CD4-positive, alpha-beta memory T cell (primary cell): ENCODE measurements at regions not wholly inside any gene's neighbourhood (a gene's known extent, or its start where the extent isn't known, plus 50 kb on each side); places are given as distances from the start of the nearest gene placed in this dataset.

ENCODE experiments used
- CTCF ChIA-PET: fragments of 350-600 bp; sonication (Branson Sonifier 250); formaldehyde crosslinking; loops from one replicate; lab custom pipeline; 2021; ENCODE audit warnings: inconsistent platforms; ENCODE audit not compliant: partially characterized antibody; lab: Charles Lee
- POLR2A ChIA-PET: fragments of 350-600 bp; sonication (Branson Sonifier 250); formaldehyde crosslinking; loops from one replicate; lab custom pipeline; 2021; ENCODE audit not compliant: partially characterized antibody; lab: Charles Lee
- DNase-seq, 5 donors: peaks; one replicate each; pipeline versions ENCODE4 v3.0.0 to v3.0.0-alpha.2; 2020 to 2022; ENCODE audit warnings: mixed read lengths in 1 of 5
- H3K27ac ChIP-seq: one replicate; pipeline ENCODE4 v1.7.0; 2013; ENCODE audit warnings: low read depth, low read length
- H3K27me3 ChIP-seq: 2 replicates; pipeline ENCODE4 v1.7.0; 2013; ENCODE audit warnings: mild to moderate bottlenecking, low read length, moderate library complexity; ENCODE audit not compliant: insufficient read depth
- H3K36me3 ChIP-seq: 2 replicates; pipeline ENCODE4 v1.7.0; 2013; ENCODE audit warnings: mild to moderate bottlenecking, low read length, moderate library complexity; ENCODE audit not compliant: insufficient read depth
- H3K4me1 ChIP-seq: 2 replicates; pipeline ENCODE4 v1.7.0; 2013; ENCODE audit warnings: mild to moderate bottlenecking, low read length, moderate library complexity; ENCODE audit not compliant: insufficient read depth
- H3K4me3 ChIP-seq, 2 donors: one replicate each; pipeline ENCODE4 v1.7.0; 2013; ENCODE audit warnings: low read length in 2 of 2, mild to moderate bottlenecking in 1 of 2
- H3K9me3 ChIP-seq, 2 donors: one replicate each; pipeline ENCODE4 v1.7.0; 2013; ENCODE audit warnings: low read length in 2 of 2, control low read depth in 1 of 2; ENCODE audit not compliant: control insufficient read depth in 1 of 2
- H3K27ac Mint-ChIP-seq, 7 donors: one replicate each; pipeline ENCODE4 v1.8.0; 2020 to 2021; ENCODE audit warnings: mixed read lengths in 7 of 7, mild to moderate bottlenecking in 6 of 7, inconsistent platforms in 3 of 7, moderate library complexity in 3 of 7
- H3K27me3 Mint-ChIP-seq, 2 donors: one replicate each; pipeline ENCODE4 v1.8.0; 2020 to 2021; ENCODE audit warnings: mixed read lengths in 2 of 2
- H3K36me3 Mint-ChIP-seq, 2 donors: one replicate each; pipeline ENCODE4 v1.8.0; 2020 to 2021; ENCODE audit warnings: mixed read lengths in 2 of 2, inconsistent platforms in 1 of 2, mild to moderate bottlenecking in 1 of 2
- H3K4me1 Mint-ChIP-seq, 4 donors: one replicate each; pipeline ENCODE4 v1.8.0; 2020 to 2021; ENCODE audit warnings: mixed read lengths in 4 of 4, mild to moderate bottlenecking in 1 of 4
- H3K4me3 Mint-ChIP-seq, 8 donors: one replicate each; pipeline ENCODE4 v1.8.0; 2020 to 2021; ENCODE audit warnings: mixed read lengths in 8 of 8, mild to moderate bottlenecking in 7 of 8, moderate library complexity in 6 of 8, inconsistent platforms in 3 of 8
- H3K9me3 Mint-ChIP-seq, 8 donors: one replicate each; pipeline ENCODE4 v1.8.0; 2020 to 2021; ENCODE audit warnings: mixed read lengths in 8 of 8, mild to moderate bottlenecking in 5 of 8, inconsistent platforms in 3 of 8, moderate library complexity in 1 of 8
- intact Hi-C: fragments of 100-400 bp; cut with micrococcal nuclease; formaldehyde crosslinking; loops from one replicate; pipeline ENCODE4 v1.15.1; 2023

GRCh38 chr4:177759729-177760128, 317.5 kb upstream of the AGA start:
- peak overlapping the region in 1 of 7 donors; percentile 38 for H3K27ac Mint-ChIP-seq
- no peaks in the 10 kb centered on the region for H3K36me3 ChIP-seq
- H3K4me3 ChIP-seq, result no peak overlapping the region
- H3K9me3 ChIP-seq, result no peaks in the 10 kb centered on the region
- H3K4me1 ChIP-seq, result no peaks in the 10 kb centered on the region
- ChIA-PET CTCF (no interaction called here), POLR2A (no interaction called here)
- H3K4me3 Mint-ChIP-seq, result no peak overlapping the region
- no peaks in the 10 kb centered on the region for H3K27me3 ChIP-seq
- H3K36me3 Mint-ChIP-seq, result no peaks in the 10 kb centered on the region
- H3K9me3 Mint-ChIP-seq, result no peaks in the 10 kb centered on the region
- H3K27ac ChIP-seq, result no peak overlapping the region
- no peak for DNase-seq
- intact Hi-C loops, result no loop called here
- no peaks in the 10 kb centered on the region for H3K4me1 Mint-ChIP-seq
- no peaks in the 10 kb centered on the region for H3K27me3 Mint-ChIP-seq

DNA sequence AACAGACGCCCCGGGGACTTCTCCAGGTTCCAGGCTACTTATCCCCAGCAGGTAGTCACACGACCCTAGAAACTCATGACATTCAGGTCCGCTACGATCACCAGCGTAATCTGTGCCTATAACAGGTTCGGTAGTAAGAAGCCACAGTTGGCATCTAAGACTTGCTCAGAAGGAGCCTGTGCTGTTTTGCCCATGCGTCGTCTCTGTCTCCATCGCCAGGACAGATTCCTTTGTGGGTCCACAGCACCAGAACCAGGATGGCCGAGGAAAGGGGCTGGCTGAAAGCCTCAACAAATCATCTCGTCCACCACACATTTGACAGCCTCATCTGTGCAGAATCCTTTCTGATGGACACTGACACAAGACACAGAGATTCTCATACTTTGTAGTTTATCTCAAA, 319.5 kb upstream of the AGA start:
- Mint-ChIP-seq H3K4me3 (no peak overlapping the region), H3K27ac (no peak overlapping the region), H3K9me3 (no peaks in the 10 kb centered on the region), H3K27me3 (no peaks in the 10 kb centered on the region), H3K36me3 (no peaks in the 10 kb centered on the region), H3K4me1 (no peaks in the 10 kb centered on the region)
- Histone ChIP-seq H3K9me3 (no peaks in the 10 kb centered on the region), H3K27me3 (no peaks in the 10 kb centered on the region), H3K4me1 (no peaks in the 10 kb centered on the region), H3K27ac (no peak overlapping the region), H3K36me3 (no peaks in the 10 kb centered on the region), H3K4me3 (no peak overlapping the region)
- ChIA-PET POLR2A (no interaction called here), CTCF (no interaction called here)
- intact Hi-C loops, result no loop called here
- no peak for DNase-seq

GRCh38 chr4:177769155-177769554, 326.9 kb upstream of the AGA start:
- CTCF ChIA-PET, result no interaction called here
- intact Hi-C loops, result no loop called here

DNA sequence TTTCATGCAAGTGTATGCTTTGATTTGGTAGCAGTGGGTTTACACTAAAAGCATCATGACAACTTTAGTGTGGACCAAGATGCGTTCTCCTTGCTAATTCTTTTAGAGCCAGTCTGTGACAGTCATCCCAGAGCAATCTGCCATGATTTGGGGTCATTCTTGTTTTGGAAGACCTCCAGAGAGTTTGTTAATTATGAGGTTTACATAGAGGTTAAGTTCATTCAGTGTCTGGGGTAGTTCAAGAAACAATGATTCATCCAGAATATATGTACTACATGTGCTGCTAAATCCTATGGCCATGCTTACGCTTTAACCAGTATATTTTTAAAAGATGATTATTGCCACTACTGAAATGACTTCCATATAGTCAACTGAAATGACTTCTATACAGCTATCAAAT, 328.5 kb upstream of the AGA start:
- H3K27ac ChIP-seq, result no peak overlapping the region
- ChIA-PET POLR2A (no interaction called here), CTCF (no interaction called here)
- no peaks in the 10 kb centered on the region for H3K36me3 Mint-ChIP-seq
- H3K9me3 Mint-ChIP-seq, result peaks cover 0 to 2% (median 0%) of the 10 kb centered on the region in 8 donors
- H3K4me3 ChIP-seq, result no peak overlapping the region
- intact Hi-C loops, result no loop called here
- no peak overlapping the region for H3K4me3 Mint-ChIP-seq
- H3K4me1 Mint-ChIP-seq, result no peaks in the 10 kb centered on the region
- H3K27me3 ChIP-seq, result no peaks in the 10 kb centered on the region
- H3K9me3 ChIP-seq, result no peaks in the 10 kb centered on the region
- no peaks in the 10 kb centered on the region for H3K4me1 ChIP-seq
- H3K27me3 Mint-ChIP-seq, result peaks cover 0 to 2% of the 10 kb centered on the region in 2 donors
- no peak for DNase-seq
- no peaks in the 10 kb centered on the region for H3K36me3 ChIP-seq
- H3K27ac Mint-ChIP-seq, result no peak overlapping the region

More at GRCh38 chr4:177769155-177769554, 326.9 kb upstream of the AGA start:
- Mint-ChIP-seq H3K4me3 (no peak overlapping the region), H3K27me3 (peaks cover 0 to 2% of the 10 kb centered on the region in 2 donors), H3K27ac (no peak overlapping the region), H3K4me1 (no peaks in the 10 kb centered on the region), H3K36me3 (no peaks in the 10 kb centered on the region), H3K9me3 (peaks cover 0 to 2% (median 0%) of the 10 kb centered on the region in 8 donors)
- H3K4me1 ChIP-seq, result no peaks in the 10 kb centered on the region
- no peaks in the 10 kb centered on the region for H3K27me3 ChIP-seq
- no peak overlapping the region for H3K4me3 ChIP-seq
- H3K27ac ChIP-seq, result no peak overlapping the region
- DNase-seq, result no peak
- H3K9me3 ChIP-seq, result no peaks in the 10 kb centered on the region
- POLR2A ChIA-PET, result no interaction called here
- no peaks in the 10 kb centered on the region for H3K36me3 ChIP-seq

- H3K27me3 Mint-ChIP-seq, result peaks cover 0 to 2% of the 10 kb centered on the region in 2 donors
Measured at GRCh38 chr4:177771645-177772044, 329.4 kb upstream of the AGA start.

GRCh38 chr4:177778623-177779022, 336.4 kb upstream of the AGA start:
- POLR2A ChIA-PET, result no interaction called here
- H3K36me3 Mint-ChIP-seq, result no peaks in the 10 kb centered on the region
- H3K4me1 Mint-ChIP-seq, result no peaks in the 10 kb centered on the region

More at GRCh38 chr4:177771645-177772044, 329.4 kb upstream of the AGA start:
- H3K9me3 ChIP-seq, result no peaks in the 10 kb centered on the region
- no peak for DNase-seq
- no peaks in the 10 kb centered on the region for H3K4me1 Mint-ChIP-seq
- H3K27ac ChIP-seq, result no peak overlapping the region
- H3K36me3 Mint-ChIP-seq, result no peaks in the 10 kb centered on the region
- intact Hi-C loops, result no loop called here
- no peaks in the 10 kb centered on the region for H3K4me1 ChIP-seq
- CTCF ChIA-PET, result no interaction called here
- H3K4me3 Mint-ChIP-seq, result no peak overlapping the region
- peaks cover 0 to 2% (median 0%) of the 10 kb centered on the region in 8 donors for H3K9me3 Mint-ChIP-seq
- POLR2A ChIA-PET, result no interaction called here
- H3K36me3 ChIP-seq, result no peaks in the 10 kb centered on the region
- H3K4me3 ChIP-seq, result no peak overlapping the region
- H3K27ac Mint-ChIP-seq, result no peak overlapping the region
- H3K27me3 ChIP-seq, result no peaks in the 10 kb centered on the region

DNA sequence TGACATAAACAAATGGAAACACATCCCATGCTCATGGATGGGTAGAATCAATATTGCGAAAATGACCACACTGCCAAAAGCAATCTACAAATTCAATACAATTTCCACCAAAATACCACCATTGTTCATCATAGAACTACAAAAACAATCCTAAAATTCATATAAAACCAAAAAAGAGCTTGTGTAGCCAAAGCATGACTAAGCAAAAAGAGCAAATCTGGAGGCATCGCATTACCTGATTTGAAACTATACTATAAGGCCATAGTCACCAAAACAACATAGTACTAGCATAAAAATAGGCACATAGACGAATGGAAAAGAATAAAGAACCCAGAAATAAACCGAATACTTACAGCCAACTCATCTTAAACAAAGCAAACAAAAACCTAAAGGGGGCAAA, 342.8 kb upstream of the AGA start:
- Mint-ChIP-seq H3K4me1 (no peaks in the 10 kb centered on the region), H3K27ac (no peak overlapping the region), H3K9me3 (peaks cover 0 to 7% (median 2%) of the 10 kb centered on the region in 8 donors), H3K36me3 (no peaks in the 10 kb centered on the region), H3K27me3 (no peaks in the 10 kb centered on the region), H3K4me3 (no peak overlapping the region)
- intact Hi-C loops, result no loop called here
- H3K27me3 ChIP-seq, result no peaks in the 10 kb centered on the region
- ChIA-PET POLR2A (no interaction called here), CTCF (no interaction called here)
- H3K36me3 ChIP-seq, result no peaks in the 10 kb centered on the region
- no peaks in the 10 kb centered on the region for H3K4me1 ChIP-seq
- H3K27ac ChIP-seq, result no peak overlapping the region
- H3K4me3 ChIP-seq, result no peak overlapping the region
- no peaks in the 10 kb centered on the region for H3K9me3 ChIP-seq
- DNase-seq, result no peak

More at GRCh38 chr4:177778623-177779022, 336.4 kb upstream of the AGA start:
- H3K27ac ChIP-seq, result no peak overlapping the region
- CTCF ChIA-PET, result no interaction called here
- H3K36me3 ChIP-seq, result no peaks in the 10 kb centered on the region
- H3K9me3 ChIP-seq, result no peaks in the 10 kb centered on the region
- DNase-seq, result no peak
- H3K4me3 Mint-ChIP-seq, result no peak overlapping the region
- H3K4me3 ChIP-seq, result no peak overlapping the region
- no peak overlapping the region for H3K27ac Mint-ChIP-seq
- no peaks in the 10 kb centered on the region for H3K27me3 Mint-ChIP-seq
- no peaks in the 10 kb centered on the region for H3K4me1 ChIP-seq
- H3K27me3 ChIP-seq, result no peaks in the 10 kb centered on the region
- H3K9me3 Mint-ChIP-seq, result peaks cover 0 to 6% (median 2%) of the 10 kb centered on the region in 8 donors
- intact Hi-C loops, result no loop called here

DNA sequence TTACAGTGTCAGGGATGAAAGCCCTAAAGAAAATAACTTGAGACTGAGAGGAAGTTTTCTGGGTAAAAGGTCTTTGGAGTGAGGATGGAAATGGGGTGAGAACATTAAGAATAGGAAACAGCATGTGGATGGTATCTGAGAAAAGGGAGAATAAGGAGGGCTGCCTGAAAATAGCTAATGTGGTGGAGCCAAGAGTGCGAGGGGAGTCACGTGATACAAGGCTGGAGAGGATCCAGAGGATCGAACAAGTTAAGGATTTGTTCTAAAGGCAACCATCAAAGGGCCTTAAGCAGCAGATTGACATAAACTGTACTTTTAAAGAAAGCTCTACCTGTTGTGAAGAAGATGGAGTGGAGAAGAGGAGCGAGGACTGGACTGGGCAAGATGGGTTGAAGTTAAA, 347.4 kb upstream of the AGA start:
- intact Hi-C loops, result no loop called here
- CTCF ChIA-PET, result no interaction called here
- H3K4me1 ChIP-seq, result no peaks in the 10 kb centered on the region
- no peaks in the 10 kb centered on the region for H3K36me3 ChIP-seq
- no peaks in the 10 kb centered on the region for H3K4me1 Mint-ChIP-seq
- no peaks in the 10 kb centered on the region for H3K27me3 ChIP-seq
- H3K36me3 Mint-ChIP-seq, result no peaks in the 10 kb centered on the region
- no peaks in the 10 kb centered on the region for H3K9me3 ChIP-seq
- H3K4me3 Mint-ChIP-seq, result no peak overlapping the region
- H3K27ac Mint-ChIP-seq, result no peak overlapping the region
- POLR2A ChIA-PET, result no interaction called here
- no peaks in the 10 kb centered on the region for H3K27me3 Mint-ChIP-seq
- no peak overlapping the region for H3K4me3 ChIP-seq
- peaks cover 0 to 5% (median 0%) of the 10 kb centered on the region in 8 donors for H3K9me3 Mint-ChIP-seq
- no peak overlapping the region for H3K27ac ChIP-seq
- DNase-seq, result no peak
